CD4-positive, alpha-beta T cell (primary cell): ENCODE measurements at regions not wholly inside any gene's neighbourhood (a gene's known extent, or its start where the extent isn't known, plus 50 kb on each side); places are given as distances from the start of the nearest gene placed in this dataset.

Experiments used
- ATAC-seq: fragments of 200-7000 bp; cut with Tn5 transposase; one replicate; pipeline ENCODE4 v1.10.0; 2022; ENCODE audit warnings: mild to moderate bottlenecking; ENCODE audit not compliant: poor library complexity
- CTCF ChIA-PET: fragments of 350-600 bp; sonication (Branson Sonifier 250); formaldehyde crosslinking; loops from one replicate; lab custom pipeline; 2021; ENCODE audit warnings: antibody characterized with exemption, inconsistent platforms; lab: Charles Lee
- POLR2A ChIA-PET: fragments of 350-600 bp; sonication (Branson Sonifier 250); formaldehyde crosslinking; loops from one replicate; lab custom pipeline; 2021; ENCODE audit warnings: antibody characterized with exemption, inconsistent platforms; lab: Charles Lee
- DNase-seq, 14 experiments: peaks; one replicate each; pipeline ENCODE4 v3.0.0-alpha.2; 2013 to 2020; ENCODE audit warnings: mixed read lengths in 2 of 14
- H3K27ac ChIP-seq, 2 donors: one replicate each; pipeline versions ENCODE4 v1.5.1 to v1.7.0; 2013; ENCODE audit warnings: low read length in 2 of 2, low read depth in 1 of 2, mild to moderate bottlenecking in 1 of 2
- H3K27me3 ChIP-seq, 2 experiments: 1 replicate in 1 of 2; 2 replicates in 1 of 2; pipeline versions ENCODE4 v1.6.1 to v1.7.0; 2013; ENCODE audit warnings: low read length in 2 of 2, control low read depth in 1 of 2, mild to moderate bottlenecking in 1 of 2, moderate library complexity in 1 of 2; ENCODE audit not compliant: insufficient read depth in 2 of 2, control insufficient read depth in 1 of 2
- H3K36me3 ChIP-seq: one replicate; pipeline ENCODE4 v1.6.1; 2013; ENCODE audit warnings: low read length, control low read depth; ENCODE audit not compliant: insufficient read depth
- H3K4me1 ChIP-seq: one replicate; pipeline ENCODE4 v1.6.1; 2013; ENCODE audit warnings: low read length, control low read depth; ENCODE audit not compliant: insufficient read depth
- H3K4me3 ChIP-seq: one replicate; pipeline ENCODE4 v1.5.1; 2013; ENCODE audit warnings: mild to moderate bottlenecking, low read length, moderate library complexity
- H3K9me3 ChIP-seq, 2 experiments: 1 replicate in 1 of 2; 2 replicates in 1 of 2; pipeline versions ENCODE4 v1.6.1 to v1.7.0; 2013; ENCODE audit warnings: low read length in 2 of 2, mild to moderate bottlenecking in 2 of 2, control low read depth in 1 of 2, moderate library complexity in 1 of 2; ENCODE audit not compliant: control insufficient read depth in 1 of 2, insufficient read depth in 1 of 2
- H3K27ac Mint-ChIP-seq: one replicate; pipeline ENCODE4 v1.8.0; 2020; ENCODE audit warnings: mixed read lengths
- H3K27me3 Mint-ChIP-seq: one replicate; pipeline ENCODE4 v1.8.0; 2021; ENCODE audit warnings: mixed read lengths
- H3K36me3 Mint-ChIP-seq: one replicate; pipeline ENCODE4 v1.8.0; 2021; ENCODE audit warnings: low read depth, mixed read lengths
- H3K4me1 Mint-ChIP-seq: one replicate; pipeline ENCODE4 v1.8.0; 2021; ENCODE audit warnings: low read depth, mixed read lengths
- H3K4me3 Mint-ChIP-seq: one replicate; pipeline ENCODE4 v1.8.0; 2020; ENCODE audit warnings: mild to moderate bottlenecking, mixed read lengths
- H3K9me3 Mint-ChIP-seq: one replicate; pipeline ENCODE4 v1.8.0; 2020; ENCODE audit warnings: mixed read lengths
- intact Hi-C, 2 experiments: fragments of 100-400 bp; cut with DNase I in 1 of 2; cut with micrococcal nuclease in 1 of 2; formaldehyde crosslinking; loops; one replicate each; pipeline versions ENCODE4 v1.15.1 to v1.9.0; 2023 to 2025; cut with DNase I, micrococcal nuclease
- TF ChIP-seq, protein P1 (sequence below): fragments of 200-600 bp; IDR thresholded peaks from one replicate; pipeline ENCODE4 v1.8.0; 2022; ENCODE audit warnings: antibody characterized with exemption, mild to moderate bottlenecking

DNA sequence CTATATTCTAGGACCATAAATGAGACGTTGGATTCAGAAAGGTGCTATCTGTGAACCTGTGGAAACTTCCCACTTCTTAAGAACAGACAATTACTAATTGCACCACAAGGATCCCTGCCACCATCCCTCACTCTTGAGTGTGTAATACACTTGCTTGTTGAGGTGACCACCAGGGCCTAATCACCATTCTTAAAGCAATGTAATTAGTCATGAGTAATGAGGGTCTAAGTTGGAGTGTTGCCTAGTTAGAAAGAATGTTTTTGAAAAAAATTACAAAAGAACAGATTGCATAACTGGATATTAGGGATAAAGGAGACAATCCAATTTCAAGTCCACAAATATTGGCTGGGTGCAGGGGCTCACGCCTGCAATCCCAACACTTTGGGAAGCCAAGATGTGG is 56.9 kb upstream of the TRIO start:
- CTCF ChIA-PET, result no interaction called here

DNA sequence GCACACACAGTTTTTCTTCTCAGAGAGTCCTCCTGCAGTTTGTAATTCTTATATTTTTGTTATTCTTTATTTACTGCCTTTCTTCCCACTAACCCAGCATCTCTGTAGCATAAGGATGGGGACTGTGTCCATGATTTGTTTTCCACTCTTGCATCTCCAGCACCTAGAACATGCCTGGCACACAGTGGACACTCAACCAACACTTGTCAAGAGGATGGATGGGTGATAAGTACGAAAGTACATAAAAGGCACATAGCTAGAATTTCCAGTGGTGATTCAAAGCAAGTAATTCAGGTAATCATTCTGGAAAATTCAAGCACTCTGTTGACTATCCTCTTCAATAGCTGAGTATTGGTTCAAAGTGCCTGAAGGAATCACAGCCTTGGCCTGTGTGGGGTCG is 60.2 kb upstream of the TRIO start:
- peaks cover 0 to 3% of the 10 kb centered on the region in 2 experiments for H3K27me3 ChIP-seq
- POLR2A ChIA-PET, result no interaction called here
- Mint-ChIP-seq H3K9me3 (no peaks in the 10 kb centered on the region), H3K36me3 (no peaks in the 10 kb centered on the region), H3K27me3 (peaks cover 19% of the 10 kb centered on the region), H3K4me1 (no peaks in the 10 kb centered on the region), H3K27ac (no peak overlapping the region), H3K4me3 (no peak overlapping the region)
- H3K9me3 ChIP-seq, result peaks cover 0 to 10% of the 10 kb centered on the region in 2 experiments
- H3K27ac ChIP-seq, result no peak overlapping the region
- H3K4me3 ChIP-seq, result no peak overlapping the region
- ATAC-seq, result no peak
- H3K4me1 ChIP-seq, result no peaks in the 10 kb centered on the region
- intact Hi-C loops, result no loop called here
- no peaks in the 10 kb centered on the region for H3K36me3 ChIP-seq
- CTCF ChIA-PET, result no interaction called here
- TF ChIP-seq, protein P1, sequence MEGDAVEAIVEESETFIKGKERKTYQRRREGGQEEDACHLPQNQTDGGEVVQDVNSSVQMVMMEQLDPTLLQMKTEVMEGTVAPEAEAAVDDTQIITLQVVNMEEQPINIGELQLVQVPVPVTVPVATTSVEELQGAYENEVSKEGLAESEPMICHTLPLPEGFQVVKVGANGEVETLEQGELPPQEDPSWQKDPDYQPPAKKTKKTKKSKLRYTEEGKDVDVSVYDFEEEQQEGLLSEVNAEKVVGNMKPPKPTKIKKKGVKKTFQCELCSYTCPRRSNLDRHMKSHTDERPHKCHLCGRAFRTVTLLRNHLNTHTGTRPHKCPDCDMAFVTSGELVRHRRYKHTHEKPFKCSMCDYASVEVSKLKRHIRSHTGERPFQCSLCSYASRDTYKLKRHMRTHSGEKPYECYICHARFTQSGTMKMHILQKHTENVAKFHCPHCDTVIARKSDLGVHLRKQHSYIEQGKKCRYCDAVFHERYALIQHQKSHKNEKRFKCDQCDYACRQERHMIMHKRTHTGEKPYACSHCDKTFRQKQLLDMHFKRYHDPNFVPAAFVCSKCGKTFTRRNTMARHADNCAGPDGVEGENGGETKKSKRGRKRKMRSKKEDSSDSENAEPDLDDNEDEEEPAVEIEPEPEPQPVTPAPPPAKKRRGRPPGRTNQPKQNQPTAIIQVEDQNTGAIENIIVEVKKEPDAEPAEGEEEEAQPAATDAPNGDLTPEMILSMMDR, result no peak
- no peak for DNase-seq

More for the DNA sequence above, 56.9 kb upstream of the TRIO start:
- Histone ChIP-seq H3K4me3 (no peak overlapping the region), H3K9me3 (peaks cover 0 to 16% of the 10 kb centered on the region in 2 experiments), H3K4me1 (no peaks in the 10 kb centered on the region), H3K36me3 (no peaks in the 10 kb centered on the region), H3K27me3 (peaks cover 0 to 3% of the 10 kb centered on the region in 2 experiments), H3K27ac (no peak overlapping the region)
- ATAC-seq, result no peak
- Mint-ChIP-seq H3K27me3 (peaks cover 30% of the 10 kb centered on the region), H3K4me3 (no peak overlapping the region), H3K36me3 (no peaks in the 10 kb centered on the region), H3K4me1 (no peaks in the 10 kb centered on the region), H3K9me3 (peaks cover 6% of the 10 kb centered on the region), H3K27ac (no peak overlapping the region)
- DNase-seq, result no peak
- POLR2A ChIA-PET, result no interaction called here
- intact Hi-C loops, result no loop called here
- TF ChIP-seq, protein P1, result no peak

DNA sequence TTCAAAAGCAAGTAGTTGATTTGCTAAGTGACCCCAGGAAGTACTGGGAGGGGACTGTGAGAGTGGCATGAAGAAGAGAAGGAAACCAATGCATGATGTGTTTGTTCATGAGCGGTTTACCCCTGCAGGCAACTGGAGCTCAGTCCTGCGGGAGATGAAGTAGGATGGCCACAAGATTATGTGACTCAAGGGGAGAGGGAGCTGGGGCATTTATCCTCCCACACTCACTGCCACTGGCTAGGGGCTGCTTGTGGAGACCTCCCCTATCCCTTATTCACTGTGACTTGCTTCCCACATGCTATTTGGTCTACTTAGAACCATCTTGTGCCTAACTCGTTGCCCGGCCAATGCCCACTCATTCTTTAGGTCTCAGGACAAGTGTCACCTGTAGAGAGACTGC is 60.6 kb upstream of the TRIO start:
- intact Hi-C loops, result no loop called here
- H3K9me3 ChIP-seq, result peaks cover 0 to 10% of the 10 kb centered on the region in 2 experiments
- POLR2A ChIA-PET, result no interaction called here
- no peaks in the 10 kb centered on the region for H3K4me1 ChIP-seq
- no peaks in the 10 kb centered on the region for H3K4me1 Mint-ChIP-seq
- H3K27ac Mint-ChIP-seq, result no peak overlapping the region
- H3K4me3 Mint-ChIP-seq, result no peak overlapping the region
- H3K9me3 Mint-ChIP-seq, result no peaks in the 10 kb centered on the region
- H3K27me3 Mint-ChIP-seq, result peaks cover 19% of the 10 kb centered on the region
- H3K27me3 ChIP-seq, result peaks cover 0 to 3% of the 10 kb centered on the region in 2 experiments
- no peaks in the 10 kb centered on the region for H3K36me3 ChIP-seq
- no peaks in the 10 kb centered on the region for H3K36me3 Mint-ChIP-seq
- DNase-seq, result no peak
- CTCF ChIA-PET, result no interaction called here
- H3K4me3 ChIP-seq, result no peak overlapping the region
- no peak for ATAC-seq
- no peak overlapping the region for H3K27ac ChIP-seq
- TF ChIP-seq, protein P1, result no peak
